WTC11 (cell line): ENCODE measurements at regions not wholly inside any gene's neighbourhood (a gene's known extent, or its start where the extent isn't known, plus 50 kb on each side); places are given as distances from the start of the nearest gene placed in this dataset.

ENCODE experiments used
- SMAD3 ChIP-seq: sonication (generic); formaldehyde crosslinking; IDR thresholded peaks from 2 replicates; pipeline ENCODE4 v1.8.0; 2022; ENCODE audit warnings: missing genetic modification reagents, mild to moderate bottlenecking, borderline replicate concordance
- TF ChIP-seq, protein P1 (sequence below): fragments of 200-600 bp; IDR thresholded peaks from 2 replicates; pipeline ENCODE4 v1.8.0; 2022; ENCODE audit warnings: antibody characterized with exemption

DNA sequence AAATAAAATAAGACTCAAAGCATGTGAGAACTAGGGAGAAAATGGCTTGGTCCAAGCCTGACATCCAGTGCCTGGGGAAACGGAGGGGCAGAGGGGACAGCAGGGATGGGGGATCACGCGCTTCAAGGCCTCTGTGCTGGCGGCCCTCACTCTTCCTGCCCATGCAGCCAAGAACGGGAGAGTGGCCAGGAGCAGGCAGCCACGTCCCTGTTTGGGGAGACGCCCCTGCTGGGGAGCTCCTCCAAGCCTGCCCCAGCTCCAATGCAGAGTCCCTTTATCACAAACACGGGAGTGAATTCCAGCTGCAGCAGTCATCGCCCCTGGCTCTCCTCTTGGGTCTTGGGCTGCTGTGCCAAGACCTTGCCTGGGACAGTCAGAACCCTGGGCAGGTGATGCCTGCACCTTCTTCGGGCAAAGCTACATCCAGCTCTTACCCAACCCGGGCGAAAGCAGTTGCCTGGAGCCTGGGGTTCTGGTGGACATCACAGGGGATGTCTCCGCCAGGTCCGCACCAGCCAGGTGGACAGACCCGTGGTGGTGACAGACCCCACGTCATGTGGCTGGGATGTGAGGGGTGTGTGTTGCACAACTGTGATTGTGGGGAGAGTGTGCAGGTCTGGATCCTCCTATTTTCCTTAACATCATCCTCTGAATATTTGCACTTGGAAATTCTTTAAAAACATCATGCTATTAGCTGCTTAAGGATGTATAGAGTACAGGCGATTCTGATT is 1391.3 kb downstream of the BRD1 start:
- TF ChIP-seq, protein P1, sequence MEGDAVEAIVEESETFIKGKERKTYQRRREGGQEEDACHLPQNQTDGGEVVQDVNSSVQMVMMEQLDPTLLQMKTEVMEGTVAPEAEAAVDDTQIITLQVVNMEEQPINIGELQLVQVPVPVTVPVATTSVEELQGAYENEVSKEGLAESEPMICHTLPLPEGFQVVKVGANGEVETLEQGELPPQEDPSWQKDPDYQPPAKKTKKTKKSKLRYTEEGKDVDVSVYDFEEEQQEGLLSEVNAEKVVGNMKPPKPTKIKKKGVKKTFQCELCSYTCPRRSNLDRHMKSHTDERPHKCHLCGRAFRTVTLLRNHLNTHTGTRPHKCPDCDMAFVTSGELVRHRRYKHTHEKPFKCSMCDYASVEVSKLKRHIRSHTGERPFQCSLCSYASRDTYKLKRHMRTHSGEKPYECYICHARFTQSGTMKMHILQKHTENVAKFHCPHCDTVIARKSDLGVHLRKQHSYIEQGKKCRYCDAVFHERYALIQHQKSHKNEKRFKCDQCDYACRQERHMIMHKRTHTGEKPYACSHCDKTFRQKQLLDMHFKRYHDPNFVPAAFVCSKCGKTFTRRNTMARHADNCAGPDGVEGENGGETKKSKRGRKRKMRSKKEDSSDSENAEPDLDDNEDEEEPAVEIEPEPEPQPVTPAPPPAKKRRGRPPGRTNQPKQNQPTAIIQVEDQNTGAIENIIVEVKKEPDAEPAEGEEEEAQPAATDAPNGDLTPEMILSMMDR: no peak
- no peak for TF ChIP-seq SMAD3 (CRISPR knock-in tag)
